SIG-M5 treated with dmso at 0.1 percent for 504 hours (cell line): ENCODE measurements at regions not wholly inside any gene's neighbourhood (a gene's known extent, or its start where the extent isn't known, plus 50 kb on each side); places are given as distances from the start of the nearest gene placed in this dataset.
"Not testable (repeated sequence)": the region's sequence is repeated elsewhere in the genome, so short reads cannot be mapped to it uniquely, and the experiment has no call there.

Experiments used
- DNase-seq: peaks from one replicate; lab custom pipeline; 2025; ENCODE audit not compliant: unreplicated experiment; lab: John Stamatoyannopoulos, UW

DNA sequence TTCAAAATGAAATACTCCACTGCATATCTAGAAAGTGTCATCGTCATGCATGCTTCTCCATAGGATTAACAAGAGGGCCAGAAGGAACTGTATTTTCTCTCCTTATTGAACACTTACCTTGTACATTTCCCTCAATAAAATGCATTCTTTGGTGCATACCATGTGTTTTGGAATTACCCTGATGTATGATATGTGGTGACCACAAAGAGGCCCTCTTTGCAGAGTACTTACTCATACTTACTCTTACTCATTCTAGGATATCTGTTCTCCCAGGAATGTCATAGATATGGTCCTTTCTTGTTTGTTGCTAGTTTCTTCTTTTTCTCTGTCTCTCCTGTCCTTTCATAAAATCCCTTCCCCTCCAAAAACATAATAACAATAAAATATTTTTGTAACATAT is 1087.1 kb upstream of the POT1 start:
- no peak for DNase-seq

DNA sequence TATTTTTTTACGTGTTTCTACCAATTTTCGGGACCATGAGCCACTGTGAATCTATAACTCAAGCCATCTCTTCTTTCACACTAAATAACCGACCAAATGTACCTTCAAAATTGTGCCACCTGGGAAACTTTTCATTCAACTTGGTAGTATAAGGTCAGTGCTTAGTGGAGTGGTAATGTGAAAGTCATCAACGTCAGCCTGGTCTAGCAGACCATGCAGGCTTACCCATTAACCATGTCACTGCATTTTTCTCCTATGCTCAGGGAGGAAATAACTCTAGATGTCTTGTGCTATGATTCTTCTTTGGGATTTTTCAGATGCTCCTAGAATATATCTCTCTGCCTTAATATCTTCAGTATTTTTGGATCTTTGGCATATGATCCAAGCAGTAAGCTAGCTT is 1075.4 kb upstream of the POT1 start:
- DNase-seq: no peak

DNA sequence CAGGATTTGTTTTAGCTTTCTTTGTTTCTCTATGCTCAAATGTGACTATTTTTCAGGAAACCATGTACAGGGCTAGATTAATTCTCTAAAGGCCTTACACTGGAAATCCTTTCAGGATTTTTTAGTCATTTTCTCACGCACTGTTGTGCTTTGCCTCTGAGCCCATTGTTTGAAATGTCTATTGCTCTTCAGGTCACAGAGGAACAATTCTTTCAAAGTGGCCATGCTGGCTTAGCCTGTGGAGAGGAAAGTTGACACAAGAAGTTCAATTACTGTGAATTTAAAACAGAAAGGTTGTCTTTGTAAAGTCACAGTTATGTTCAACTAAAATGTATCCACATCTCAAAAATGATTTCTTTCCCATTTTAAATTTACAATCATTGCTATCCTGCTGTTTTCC is 1071.7 kb upstream of the POT1 start:
- DNase-seq: no peak

DNA sequence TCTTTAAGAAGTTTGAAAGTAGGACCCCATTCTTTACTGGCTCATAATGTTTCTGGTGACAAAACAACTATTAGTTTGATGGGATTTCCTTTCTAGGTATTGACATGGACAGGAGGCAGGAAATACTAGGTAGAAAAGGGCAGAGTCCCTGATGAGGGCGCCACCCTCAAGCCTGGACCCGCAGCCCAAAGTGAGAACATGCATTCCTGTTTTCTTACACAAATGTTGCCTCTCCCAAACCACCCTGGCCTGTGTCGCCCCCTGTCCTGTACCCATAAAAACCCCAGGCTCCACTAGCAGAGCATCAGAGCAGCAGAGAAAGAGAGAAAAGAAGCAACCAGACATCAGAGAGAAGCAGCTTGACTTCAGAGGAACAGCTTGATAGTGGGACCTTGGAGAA is 1055.2 kb upstream of the POT1 start:
- DNase-seq: no peak

DNA sequence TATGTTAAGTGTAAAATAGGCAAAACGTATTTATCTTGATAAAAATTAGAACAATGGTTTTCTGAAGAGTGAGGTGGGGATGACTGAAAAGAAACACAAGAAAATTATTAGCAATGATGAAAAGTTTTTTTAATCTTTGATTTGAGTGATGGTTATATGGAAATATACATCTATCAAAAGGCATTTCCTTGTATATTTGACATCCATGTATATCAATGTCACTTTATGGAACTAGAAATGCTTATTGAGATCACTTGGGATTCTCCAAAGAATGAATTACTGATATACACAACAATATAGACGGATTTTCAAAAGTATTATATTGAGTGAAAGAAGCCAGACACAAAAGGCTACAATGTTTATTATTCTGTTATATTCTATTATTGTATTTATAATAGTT is 1042.0 kb upstream of the POT1 start:
- no peak for DNase-seq

DNA sequence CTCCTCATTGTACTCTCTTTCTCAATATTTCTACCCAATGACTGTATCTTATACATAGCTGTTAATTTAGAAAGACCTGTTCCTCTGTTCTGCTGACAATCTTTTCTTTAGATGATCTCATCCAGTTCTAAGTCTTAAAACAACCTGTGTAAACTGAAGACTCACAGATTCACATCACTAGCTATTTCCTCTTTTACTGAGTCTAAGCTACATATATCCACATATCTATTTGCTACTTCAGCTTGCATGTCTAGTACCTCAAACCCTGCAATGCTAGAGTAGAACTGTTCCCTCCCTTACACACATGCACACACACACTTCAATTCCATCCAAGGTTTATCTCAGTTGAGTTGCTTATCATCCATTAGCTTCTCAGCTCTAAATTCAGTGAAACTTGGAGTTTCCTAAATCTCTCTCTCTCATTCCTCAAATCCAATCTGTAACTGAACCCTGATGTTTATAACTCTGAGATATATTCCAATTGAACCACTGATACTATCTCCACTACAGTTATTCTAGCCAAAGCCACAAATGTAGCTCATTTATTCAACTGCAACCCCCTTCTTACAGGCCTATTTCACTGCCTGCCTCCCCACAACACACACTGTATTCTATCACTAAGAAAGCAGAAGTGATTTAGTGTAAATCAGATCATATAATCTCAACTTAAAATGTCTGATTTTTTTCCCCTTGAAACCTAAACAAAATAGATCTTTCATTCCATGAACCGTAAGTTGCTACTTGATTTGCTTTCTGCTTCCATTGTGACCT is 1036.8 kb upstream of the POT1 start:
- DNase-seq: no peak

DNA sequence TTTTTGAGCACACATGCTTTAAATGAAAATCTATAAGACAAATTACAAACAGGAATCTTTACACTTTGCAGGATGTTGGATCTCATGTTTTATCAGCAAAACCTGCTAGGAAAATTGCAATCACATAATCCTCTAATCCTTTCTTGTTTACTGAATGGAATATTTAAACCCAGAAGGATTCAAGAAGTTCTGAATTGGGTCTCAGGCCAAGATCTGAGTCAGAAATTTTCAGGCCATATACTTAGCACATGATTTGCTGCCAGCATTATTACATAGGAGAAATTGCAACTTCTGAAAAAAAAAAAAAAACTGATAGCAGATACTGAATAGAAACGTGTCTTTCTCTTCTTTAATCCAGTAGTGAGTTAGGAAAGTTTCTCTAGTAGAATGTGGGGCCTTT is 1005.3 kb upstream of the POT1 start:
- DNase-seq: no peak

DNA sequence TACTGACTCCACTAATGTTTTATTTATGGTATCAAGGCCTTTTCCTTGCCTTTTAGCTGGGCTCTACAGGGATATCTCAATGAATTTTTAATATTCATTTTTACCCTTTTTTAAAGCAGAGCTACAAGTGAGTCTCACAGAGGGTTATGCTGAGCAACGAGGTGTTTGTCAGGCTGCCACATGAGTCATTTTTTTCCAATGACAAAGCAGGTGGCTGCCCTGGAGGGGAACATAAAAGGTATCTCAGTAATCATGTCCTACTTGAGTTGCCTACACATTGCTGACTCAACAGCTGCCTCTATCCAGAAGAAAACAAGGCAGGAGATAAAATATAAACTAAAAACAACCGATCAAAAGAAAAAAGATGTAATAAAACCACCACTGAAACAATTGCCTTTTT is 1004.9 kb upstream of the POT1 start:
- no peak for DNase-seq

DNA sequence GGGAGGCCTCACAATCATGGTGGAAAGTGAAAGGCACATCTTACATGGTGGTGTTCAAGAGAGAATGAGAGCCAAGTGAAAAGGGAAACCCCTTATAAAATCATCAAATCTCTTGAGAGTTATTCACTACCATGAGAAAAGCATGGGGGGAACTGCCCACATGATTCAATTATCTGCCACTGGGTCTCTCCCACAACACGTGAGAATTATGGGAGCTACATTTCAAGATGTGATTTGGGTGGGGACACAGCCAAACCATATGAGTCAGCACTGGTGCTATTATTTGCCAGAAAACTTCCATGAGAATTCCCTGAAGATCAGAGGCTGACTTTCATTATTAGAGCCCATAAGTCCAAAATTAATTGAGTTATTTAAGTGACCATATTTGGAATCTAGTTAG is 1001.2 kb upstream of the POT1 start:
- DNase-seq: no peak

DNA sequence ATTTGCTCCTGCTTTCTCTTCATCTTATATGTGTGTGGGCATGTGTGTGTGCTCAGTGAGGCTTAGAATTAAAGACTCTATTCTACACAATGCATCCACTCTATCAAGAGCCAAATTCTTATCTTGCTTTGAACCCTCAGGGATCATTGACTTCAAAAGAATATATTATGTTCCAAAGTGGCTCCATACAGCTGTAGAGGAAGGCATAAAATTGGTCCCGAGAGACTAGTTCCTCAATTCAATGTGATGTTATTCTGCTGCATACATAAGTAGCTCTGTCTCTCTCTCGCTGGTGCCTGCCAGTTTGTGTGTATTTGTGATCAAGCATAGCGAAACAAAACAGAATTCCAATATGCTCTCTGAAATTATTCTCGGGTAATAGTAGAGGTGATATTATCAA is 997.9 kb upstream of the POT1 start:
- DNase-seq: no peak

DNA sequence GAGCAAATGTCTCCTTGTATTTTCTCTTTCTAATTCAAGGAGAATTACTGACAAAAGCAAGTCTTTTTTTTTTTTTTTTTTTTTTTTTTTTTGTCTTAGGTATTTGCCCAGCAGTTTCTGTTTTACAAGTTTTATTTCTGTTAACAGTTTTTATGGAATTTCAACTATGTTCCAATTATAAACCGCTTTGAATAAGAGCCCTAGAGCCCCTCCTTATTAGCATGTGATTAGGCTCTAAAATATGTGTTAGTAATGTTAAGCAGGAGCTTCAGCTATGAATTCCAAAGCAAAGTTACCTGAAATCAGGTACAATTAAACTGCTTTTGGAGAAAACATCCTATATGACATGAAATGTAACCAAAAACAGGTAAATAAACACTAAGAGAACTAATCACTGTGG is 997.0 kb upstream of the POT1 start:
- no peak for DNase-seq

DNA sequence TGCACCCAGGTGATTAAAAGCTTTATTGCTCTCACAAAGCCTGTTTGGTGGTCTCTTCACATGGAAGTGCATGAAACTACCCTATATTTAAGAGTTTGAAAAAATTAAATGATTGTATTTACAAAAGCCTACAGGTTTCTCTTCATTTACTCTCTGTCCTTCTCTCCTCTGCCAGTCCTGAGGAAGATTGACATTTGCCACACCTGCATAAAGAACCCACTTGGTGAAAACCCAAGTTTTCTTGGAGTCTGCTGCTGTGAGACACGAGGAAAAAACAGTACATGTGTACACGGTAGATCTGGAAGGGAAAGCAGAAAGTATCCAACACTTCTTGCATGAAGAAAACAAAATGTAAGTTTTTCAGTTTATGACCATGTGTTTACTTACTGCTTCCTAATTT is 994.4 kb upstream of the POT1 start:
- DNase-seq: no peak

DNA sequence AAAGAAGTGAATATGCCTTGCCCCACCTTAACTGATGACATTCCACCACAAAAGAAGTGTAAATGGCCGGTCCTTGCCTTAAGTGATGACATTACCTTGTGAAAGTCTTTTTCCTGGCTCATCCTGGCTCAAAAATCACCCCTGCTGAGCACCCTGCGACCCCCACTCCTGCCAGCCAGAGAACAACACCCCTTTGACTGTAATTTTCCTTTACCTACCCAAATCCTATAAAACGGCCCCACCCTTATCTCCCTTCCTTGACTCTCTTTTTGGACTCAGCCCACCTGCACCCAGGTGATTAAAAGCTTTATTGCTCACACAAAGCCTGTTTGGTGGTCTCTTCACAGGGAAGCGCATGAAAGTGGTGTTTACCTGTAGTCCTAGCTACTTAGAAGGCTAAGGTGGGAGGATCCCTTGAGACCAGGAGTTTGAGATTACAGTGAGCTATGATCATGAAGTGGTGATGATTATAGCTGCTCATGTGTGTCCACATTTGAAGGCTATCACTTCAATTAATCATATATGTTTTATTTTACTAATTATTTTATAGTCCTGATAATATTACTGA is 985.8 kb upstream of the POT1 start:
- DNase-seq: not testable (repeated sequence)

DNA sequence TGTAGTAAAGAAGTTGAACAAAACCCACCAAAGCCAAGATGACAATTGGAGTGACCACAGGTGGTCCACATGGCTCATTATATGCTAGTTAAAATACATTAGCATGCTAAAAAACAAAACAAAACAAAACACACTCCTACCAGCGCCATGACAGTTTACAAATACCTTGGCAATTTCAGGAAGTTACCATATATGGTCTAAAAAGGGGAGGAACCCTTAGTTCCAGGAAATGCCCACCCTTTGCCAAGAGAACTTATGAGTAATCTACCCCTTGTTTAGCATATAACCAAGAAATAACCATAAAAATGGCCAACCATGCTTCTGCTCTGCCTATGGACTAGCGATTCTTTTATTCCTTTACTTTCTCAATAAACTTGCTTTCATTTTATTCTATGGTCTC is 979.1 kb upstream of the POT1 start:
- no peak for DNase-seq

DNA sequence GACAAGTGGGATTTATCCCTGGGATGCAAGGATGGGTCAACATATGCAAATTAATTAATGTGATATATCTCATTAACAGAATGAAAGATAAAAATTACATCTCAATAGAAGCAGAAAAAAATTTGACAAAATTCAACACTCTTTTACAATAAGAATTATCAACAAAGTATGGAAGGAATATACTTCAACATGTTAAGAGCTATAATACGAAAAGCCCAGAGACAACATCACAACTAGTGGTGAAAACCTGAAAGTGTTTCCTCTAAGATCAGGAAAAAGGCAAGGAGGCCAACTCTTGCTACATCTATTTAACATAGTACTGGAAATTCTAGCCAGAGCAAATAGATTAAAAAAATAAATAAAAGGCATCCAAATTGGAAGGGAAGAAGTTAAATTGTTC is 970.0 kb upstream of the POT1 start:
- DNase-seq: no peak

DNA sequence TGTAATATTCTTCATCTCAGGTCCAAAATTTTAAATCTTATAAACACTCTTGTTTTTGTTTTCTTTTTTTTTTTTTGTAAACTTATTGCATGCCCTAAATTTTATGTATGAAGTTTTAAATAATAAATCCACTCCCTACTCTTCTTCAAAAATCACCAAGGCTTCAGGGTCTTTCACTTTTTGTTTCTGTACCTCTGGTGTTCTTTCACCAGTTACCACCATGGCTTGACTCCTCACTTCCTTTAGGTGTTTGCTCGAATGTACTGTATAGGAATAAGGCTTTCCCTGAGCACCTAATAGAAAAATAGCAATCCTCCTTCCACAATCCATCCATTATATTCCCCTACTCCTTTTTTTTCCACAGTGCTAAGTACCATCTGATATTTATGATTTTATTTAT is 962.8 kb upstream of the POT1 start:
- DNase-seq: no peak

DNA sequence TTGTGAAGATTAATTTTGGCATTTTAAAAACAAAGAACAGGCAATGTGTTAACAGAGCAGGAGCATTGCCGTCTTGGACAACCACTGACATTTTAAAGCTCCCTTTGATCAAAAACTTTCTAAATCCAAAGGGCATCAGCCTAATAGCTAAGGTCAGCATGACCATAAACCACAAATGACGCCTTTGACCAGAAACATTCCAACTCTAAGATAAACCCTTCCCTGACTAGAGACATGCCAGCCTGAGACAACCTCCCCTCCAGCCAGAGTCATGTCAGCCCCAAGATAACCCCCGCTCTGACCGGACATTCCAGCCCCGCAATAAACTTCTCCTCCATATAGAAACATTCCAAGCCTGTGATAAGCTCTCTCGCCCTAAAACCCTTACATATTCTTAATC is 949.4 kb upstream of the POT1 start:
- no peak for DNase-seq

DNA sequence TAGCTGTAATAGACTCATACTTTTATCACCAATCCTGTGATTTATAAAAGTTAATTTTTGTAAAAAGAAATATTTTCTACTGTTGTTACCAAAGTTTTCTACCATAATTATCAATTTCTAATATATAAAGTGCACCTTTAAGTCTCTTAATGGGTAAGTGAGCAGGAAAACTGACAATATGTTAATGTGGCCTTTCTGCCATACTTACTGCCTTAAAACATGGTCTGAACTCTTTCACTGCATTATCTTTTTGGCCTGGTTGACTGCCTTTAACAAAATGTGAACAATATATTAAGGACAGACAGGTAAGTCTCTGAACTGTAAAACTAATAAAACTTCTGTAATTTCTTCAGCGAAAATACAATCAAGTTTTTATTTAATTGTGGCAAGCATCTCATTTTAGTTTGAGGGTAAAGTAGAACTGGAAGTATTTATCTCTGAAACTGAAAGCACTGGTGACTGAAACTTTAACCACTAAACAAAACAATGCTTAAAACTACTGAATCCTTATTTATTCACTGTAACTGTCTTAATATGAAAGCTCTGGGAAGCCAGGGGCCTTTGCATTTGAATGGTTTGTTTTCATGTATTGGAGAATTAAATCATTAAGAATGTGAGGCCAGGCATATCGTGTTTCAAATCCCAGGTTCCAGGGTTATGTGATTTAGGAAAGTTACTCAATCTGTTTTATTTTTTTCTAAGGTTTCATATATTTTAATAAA is 948.8 kb upstream of the POT1 start:
- no peak for DNase-seq

DNA sequence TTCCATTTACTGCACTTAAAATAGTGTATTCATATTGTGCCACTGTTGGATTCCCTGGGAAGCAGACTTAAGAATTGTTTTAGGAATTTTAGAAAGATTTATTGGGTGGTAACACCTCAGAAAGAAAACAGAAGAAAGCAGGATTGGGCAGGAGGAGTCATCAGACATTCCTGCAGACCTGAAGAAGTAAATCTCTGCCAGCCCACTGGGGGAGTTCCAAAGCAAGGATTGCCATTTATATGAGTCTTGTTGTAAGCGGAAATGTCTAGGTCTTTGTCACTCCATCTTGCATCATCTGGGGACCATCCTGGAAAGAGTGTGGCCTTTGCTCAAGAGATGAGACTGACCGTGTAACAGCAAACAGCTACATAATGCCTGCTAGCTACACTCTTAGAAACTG is 947.6 kb upstream of the POT1 start:
- no peak for DNase-seq

DNA sequence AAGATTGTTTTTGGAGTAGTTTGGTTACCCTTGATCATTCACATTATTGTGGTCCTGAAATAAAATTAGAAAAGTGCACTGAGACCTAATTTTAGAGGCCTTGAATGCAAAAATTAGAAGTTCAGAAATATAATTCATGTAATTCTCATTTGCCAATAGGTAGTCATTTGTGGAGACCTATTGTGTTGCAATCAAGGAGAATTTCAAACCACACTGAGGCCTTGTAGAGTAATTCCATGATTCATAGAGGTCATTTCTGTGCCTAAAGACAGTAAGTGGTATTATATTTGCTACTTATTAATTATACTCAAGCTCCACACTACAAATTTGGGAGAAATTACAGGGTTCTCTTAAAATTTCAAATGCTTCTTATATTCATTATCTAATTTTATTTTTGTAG is 946.8 kb upstream of the POT1 start:
- no peak for DNase-seq

DNA sequence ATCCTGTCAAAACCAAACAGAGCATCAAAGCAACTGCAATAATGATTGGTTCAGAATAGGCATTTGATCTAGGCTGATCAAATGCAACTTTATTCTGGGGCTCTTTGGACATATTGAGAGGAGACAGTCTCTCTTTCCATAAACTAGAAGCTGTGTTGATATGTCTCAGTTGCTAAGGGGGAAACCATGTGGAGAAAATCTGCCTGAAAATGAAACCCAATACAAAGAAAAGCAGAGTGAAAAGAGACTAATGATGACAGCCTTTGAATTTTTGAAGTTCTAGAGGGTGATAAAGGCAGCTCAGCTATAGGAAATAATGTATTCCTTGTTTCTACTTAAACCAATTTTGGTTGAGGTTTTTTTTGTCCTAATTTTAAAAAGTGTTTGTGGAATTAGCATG is 941.8 kb upstream of the POT1 start:
- no peak for DNase-seq

DNA sequence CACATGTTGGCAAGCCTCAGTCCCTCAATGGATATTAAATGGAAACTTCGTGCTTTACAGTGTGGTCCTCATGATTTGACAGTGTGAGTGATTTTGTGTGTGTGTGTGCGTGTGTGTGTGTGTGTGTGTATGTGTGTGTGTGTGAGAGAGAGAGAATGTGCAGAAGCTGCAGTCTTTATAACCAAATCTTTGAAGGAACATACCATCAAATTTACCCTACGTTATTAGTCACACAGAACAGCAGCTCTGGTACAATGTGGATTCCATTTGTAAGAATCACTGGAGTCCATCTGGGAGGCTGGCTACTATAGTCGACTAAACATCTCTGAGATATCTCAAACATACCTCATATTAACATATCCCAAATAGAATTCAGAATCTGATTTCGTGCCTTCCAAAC is 928.0 kb upstream of the POT1 start:
- no peak for DNase-seq

DNA sequence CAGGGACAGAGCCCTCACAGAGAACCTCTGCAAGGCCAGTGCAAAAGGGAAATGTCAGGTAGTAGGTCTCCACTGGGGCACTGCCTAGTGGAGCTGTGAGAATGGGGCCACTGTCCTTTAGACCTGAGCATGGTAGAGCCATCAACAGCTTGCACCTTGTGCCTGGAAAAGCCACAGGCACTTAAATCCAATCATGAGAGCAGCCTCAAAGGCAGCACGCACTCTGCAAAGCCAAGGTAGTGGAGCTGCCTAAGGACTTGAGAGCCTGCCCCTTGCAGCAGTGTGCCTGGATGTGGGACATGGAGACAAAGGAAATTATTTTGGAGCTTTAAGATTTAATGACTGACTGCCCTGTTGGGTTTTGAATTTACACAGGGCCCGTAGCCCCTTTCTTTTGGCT is 918.5 kb upstream of the POT1 start:
- DNase-seq: no peak
